GM21528 (cell line): ENCODE measurements at regions not wholly inside any gene's neighbourhood (a gene's known extent, or its start where the extent isn't known, plus 50 kb on each side); places are given as distances from the start of the nearest gene placed in this dataset.

Experiments
- ATAC-seq: cut with Tn5 transposase; IDR thresholded peaks from one replicate; pipeline ENCODE4 v1.9.1; 2021; ENCODE audit warnings: mild to moderate bottlenecking, moderate library complexity; ENCODE audit not compliant: unreplicated experiment, low FRiP score

DNA sequence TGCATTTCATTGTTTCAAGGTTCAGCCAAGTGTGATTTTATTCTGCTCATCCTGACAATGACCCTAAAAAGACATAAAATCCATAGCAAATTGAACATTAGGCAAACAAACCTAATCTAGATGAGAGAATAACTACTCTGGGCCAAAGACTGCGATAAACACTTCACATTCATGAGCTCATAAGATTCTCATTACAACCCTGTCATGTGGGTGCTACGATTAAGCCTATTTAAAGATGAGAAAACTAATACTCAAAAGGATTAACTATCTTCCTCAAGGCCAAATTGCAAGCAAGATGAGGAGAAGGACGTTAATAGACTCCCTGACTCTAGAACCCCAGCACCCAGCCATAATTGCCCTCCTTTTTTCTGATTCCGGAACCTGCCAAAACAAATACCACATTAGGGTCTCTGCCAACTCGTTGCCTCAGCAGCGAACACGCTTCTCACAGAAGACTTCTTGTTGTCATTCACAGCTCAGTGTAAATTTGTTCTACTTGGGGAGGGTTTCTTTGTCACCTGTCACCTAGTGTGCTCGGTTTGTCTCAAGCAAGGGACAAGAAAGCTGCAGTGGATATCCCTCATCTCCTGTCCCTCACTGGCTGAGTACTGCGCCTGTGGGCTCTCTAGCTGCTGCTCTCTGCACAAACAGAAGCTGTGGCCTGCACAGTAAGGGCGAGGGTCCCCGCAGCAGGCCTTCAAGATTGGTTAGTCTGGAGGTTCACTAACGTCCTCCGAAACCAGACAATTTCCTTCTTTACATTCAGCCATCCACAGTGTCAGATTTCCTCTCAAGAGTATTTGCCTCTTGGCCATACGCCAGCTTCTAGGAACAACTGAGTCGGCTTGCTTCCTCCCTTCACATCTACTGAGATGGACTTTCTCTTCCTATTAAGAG, 200.0 kb upstream of the UBE2E2 start:
- ATAC-seq: no peak

GRCh38 chr3:23003733-23004046, 199.4 kb upstream of the UBE2E2 start:
- ATAC-seq: no peak

- no peak for ATAC-seq
Observed at GRCh38 chr3:23004971-23005370, 198.2 kb upstream of the UBE2E2 start.

DNA sequence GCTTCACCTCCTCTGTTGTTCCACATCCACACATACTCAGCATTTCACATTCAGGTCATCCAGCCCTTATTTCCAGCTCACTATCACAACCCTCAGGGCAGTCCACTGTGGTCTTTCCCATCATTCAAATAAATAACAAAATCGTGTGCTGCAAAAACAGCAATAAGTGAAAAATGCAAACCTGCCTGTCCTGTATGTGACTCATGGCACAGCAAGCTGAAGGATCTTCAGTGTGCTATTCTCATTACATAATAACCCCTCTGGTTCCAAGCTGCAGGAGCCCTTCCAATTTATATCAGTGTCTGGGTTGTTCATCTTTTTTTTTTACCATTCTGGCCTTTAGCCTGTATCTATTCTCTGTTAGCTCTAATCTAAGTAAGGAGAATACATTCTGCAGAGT, 185.3 kb upstream of the UBE2E2 start:
- no peak for ATAC-seq

GRCh38 chr3:23019596-23020300, 183.4 kb upstream of the UBE2E2 start:
- ATAC-seq: no peak

GRCh38 chr3:23028294-23028693, 174.8 kb upstream of the UBE2E2 start:
- no peak for ATAC-seq

GRCh38 chr3:23029001-23029400, 174.1 kb upstream of the UBE2E2 start:
- no peak for ATAC-seq

GRCh38 chr3:23035927-23036640, 167.0 kb upstream of the UBE2E2 start:
- ATAC-seq: no peak

GRCh38 chr3:23036728-23037127, 166.4 kb upstream of the UBE2E2 start:
- no peak for ATAC-seq

DNA sequence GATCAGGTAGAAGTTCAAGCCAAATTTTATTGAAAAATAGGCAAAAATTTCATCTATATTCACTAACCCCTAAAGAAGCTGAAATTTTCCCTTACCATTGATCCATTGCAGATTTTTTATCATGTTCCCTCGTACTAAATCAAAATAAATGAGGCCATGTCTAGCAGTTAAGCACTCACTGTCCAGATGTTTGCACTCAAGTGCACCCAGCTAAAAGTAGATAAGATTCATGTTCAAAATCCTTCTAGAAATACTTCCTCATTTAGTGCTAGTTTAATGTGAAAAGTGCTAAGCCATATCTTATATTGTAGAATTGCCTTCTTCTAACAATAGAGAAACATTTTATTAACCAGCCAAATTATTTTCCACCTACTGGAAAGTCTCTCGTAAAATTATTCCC, 164.7 kb upstream of the UBE2E2 start:
- no peak for ATAC-seq

- ATAC-seq: no peak
Observed at GRCh38 chr3:23041918-23042696, 161.0 kb upstream of the UBE2E2 start.

GRCh38 chr3:23044463-23044862, 158.7 kb upstream of the UBE2E2 start:
- no peak for ATAC-seq

DNA sequence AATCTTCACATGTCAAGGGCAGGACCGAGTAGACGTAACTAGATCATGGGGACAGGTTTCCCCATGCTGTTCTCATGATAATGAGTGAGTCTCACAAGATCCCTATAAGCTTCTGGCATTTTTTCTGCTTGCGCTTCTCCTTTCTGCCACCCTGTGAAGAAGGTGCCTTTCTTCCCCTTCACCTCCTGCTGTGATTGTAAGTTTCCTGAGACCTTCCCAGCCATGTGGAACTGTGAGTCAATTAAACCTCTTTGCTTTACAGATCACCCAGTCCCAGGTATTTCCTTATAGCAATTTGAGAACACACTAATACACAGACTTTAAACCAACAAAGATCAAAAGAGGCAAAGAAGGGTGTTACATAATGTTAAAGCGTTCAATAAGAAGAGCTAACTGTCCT, 156.6 kb upstream of the UBE2E2 start:
- ATAC-seq: no peak

- ATAC-seq: no peak
Observed at GRCh38 chr3:23051240-23052140, 151.6 kb upstream of the UBE2E2 start.

DNA sequence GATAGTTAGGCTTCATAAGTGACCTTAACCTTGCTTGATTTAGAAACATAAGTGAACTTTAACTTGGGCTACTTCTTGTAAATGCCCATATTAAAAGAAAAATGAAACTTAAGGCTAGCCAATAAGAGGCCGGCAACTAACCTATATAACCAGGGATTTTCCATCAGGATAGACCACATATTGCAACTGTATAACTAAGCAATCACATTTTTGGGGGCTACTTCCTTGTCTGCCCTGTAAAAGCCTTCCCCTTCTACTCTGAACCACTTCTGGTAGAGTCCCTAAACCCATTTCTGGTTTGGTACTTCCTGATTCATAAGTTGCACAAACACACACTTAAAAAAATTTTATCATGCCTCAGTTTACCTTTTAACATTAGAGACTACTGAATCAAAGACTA, 150.9 kb upstream of the UBE2E2 start:
- no peak for ATAC-seq

DNA sequence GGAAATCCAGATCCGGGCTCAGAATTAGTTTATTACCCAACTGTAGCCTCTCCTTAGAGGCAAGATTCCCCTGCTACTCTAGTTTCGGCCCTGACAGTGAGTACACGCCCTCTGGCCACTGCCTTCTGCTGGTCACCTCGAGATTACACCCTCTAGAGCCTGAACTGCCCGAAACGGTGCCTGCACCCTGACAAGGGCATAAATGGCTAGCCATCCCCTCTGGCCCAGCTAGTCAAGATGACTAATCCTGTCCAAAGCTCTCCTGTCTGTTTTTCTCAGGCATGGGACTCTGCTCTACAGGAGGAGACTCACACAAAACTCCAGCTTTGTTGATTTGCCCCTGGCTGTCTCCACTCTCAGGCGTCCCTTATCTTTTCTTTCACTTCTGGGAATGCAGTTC, 150.5 kb upstream of the UBE2E2 start:
- ATAC-seq: no peak

DNA sequence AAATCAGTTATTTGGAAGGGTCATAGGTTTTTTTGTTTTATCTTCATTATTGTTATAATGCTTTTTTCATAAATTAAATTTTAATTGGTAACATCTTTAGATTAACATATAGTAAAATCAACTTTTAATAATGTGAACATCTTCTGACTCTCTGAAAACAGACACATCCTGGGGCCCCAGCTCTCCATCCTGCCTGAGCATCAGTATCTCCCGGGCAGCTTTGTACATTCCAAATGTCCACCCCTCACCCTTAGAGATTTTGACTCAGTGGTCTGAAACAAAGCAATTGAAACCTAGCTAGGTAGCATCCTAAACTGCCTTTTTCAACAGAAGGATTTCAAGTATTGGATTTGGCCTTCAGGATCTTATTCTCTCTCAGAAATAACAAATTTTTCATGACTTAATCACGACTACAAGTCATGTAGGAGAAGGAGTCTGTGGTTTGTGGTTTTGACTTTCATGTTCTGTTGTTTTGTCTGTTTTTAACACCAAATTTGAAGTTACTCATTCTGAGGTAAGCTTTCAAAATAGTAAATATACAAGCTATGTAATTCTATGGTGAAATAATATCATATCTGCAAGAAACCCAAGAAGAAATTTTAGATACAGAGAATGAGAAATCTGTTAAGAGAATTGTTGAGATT, 147.3 kb upstream of the UBE2E2 start:
- peak; percentile 75 for ATAC-seq

GRCh38 chr3:23062582-23062981, 140.5 kb upstream of the UBE2E2 start:
- no peak for ATAC-seq

DNA sequence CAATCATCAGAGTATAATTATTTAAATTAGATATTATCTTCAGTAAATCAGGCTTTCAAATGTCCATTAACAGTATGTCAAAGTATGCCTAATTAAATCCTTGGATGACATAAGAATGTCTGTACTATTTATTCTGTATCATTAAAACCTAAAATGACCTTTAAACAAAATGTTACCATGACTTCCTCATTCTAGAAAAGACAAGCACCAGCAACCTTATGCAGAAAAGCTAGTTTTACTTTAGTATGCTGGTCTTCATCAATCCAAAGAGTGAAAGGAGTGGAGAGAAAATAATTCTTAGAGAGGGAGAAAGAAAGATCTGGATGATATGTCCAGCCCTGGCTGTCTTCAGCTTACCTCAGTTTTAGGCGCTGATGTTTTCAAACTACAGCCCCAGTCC, 140.1 kb upstream of the UBE2E2 start:
- ATAC-seq: no peak
